HepG2 (cell line): ENCODE measurements at regions not wholly inside any gene's neighbourhood (a gene's known extent, or its start where the extent isn't known, plus 50 kb on each side); places are given as distances from the start of the nearest gene placed in this dataset.

Source experiments
- ATAC-seq: fragments of 200-7000 bp; cut with Tn5 transposase; 3 replicates; pipeline ENCODE4 v1.9.1; 2020; ENCODE audit warnings: mild to moderate bottlenecking, moderate library complexity
- BruUV-seq: library from RNA; stranded (reverse); fragments of 400-500 nt; replicated peaks from 2 replicates; lab custom pipeline; 2021; lab: Mats Ljungman, UMichigan
- CTCF ChIA-PET: fragments of 300-600 bp; formaldehyde crosslinking; extraction: SDS; loops from one replicate; lab custom pipeline; 2021; ENCODE audit warnings: low total read pairs, inconsistent platforms, low intra/inter-chr PET ratio; lab: Yijun Ruan, JAX
- POLR2A ChIA-PET: fragments of 350-600 bp; sonication (Branson Sonifier 250); formaldehyde crosslinking; loops from one replicate; lab custom pipeline; 2020; ENCODE audit warnings: antibody characterized with exemption, inconsistent platforms; lab: Yijun Ruan, JAX
- DNase-seq: peaks from one replicate; pipeline ENCODE4 v3.0.0-alpha.2; 2015; ENCODE audit warnings: low spot score
- FAIRE-seq: peaks from 3 replicates; lab custom pipeline; 2011; peaks lifted over from hg19 to GRCh38; lab: Jason Lieb, UNC
- H2AFZ ChIP-seq: one replicate; pipeline ENCODE4 v1.6.1; 2011; ENCODE audit warnings: low read length, inconsistent platforms
- H3K27ac ChIP-seq: fragments of 300-600 bp; 3 replicates; pipeline ENCODE4 v1.8.0; 2011; ENCODE audit warnings: mixed run types, mild to moderate bottlenecking, mixed read lengths, low read length, inconsistent platforms; ENCODE audit not compliant: insufficient read depth; ENCODE audit errors: extremely low read length
- H3K27me3 ChIP-seq, 2 experiments: fragments of 200-600 bp in 1 of 2; 2 replicates in 1 of 2; 3 replicates in 1 of 2; pipeline versions ENCODE4 v1.6.0 to v1.8.0; 2011; ENCODE audit warnings: low read length in 2 of 2, mild to moderate bottlenecking in 2 of 2, moderate library complexity in 2 of 2, inconsistent platforms in 1 of 2; ENCODE audit not compliant: insufficient read depth in 2 of 2, control insufficient read depth in 1 of 2
- H3K36me3 ChIP-seq, 2 experiments: fragments of 200-600 bp in 1 of 2; replicated peaks in 1 of 2; 2 replicates in 1 of 2; 3 replicates in 1 of 2; pipeline versions ENCODE4 v1.5.1 to v1.8.0; 2011; ENCODE audit warnings: low read length in 2 of 2, inconsistent platforms in 1 of 2; ENCODE audit not compliant: insufficient read depth in 2 of 2, control insufficient read depth in 1 of 2
- H3K4me1 ChIP-seq: 2 replicates; pipeline ENCODE4 v1.5.1; 2012; ENCODE audit warnings: low read length, inconsistent platforms; ENCODE audit not compliant: insufficient read depth
- H3K4me2 ChIP-seq: 2 replicates; pipeline ENCODE4 v1.6.0; 2011; ENCODE audit warnings: low read depth, low read length, inconsistent platforms
- H3K4me3 ChIP-seq, 3 experiments: fragments of 200-600 bp in 1 of 3; sonication (generic), shearing (Covaris generic) in 1 of 3; replicated peaks in 1 of 3; 2 replicates each; pipeline ENCODE4 v1.5.1; 2011 to 2016; ENCODE audit warnings: low read length in 3 of 3, inconsistent platforms in 2 of 3, low read depth in 2 of 3, mild to moderate bottlenecking in 2 of 3, control low read depth in 1 of 3, mixed read lengths in 1 of 3; ENCODE audit not compliant: insufficient read depth in 1 of 3
- H3K79me2 ChIP-seq: one replicate; pipeline ENCODE4 v1.6.1; 2011; ENCODE audit warnings: low read length, inconsistent platforms; ENCODE audit not compliant: insufficient read depth
- H3K9ac ChIP-seq: 2 replicates; pipeline ENCODE4 v1.6.0; 2011; ENCODE audit warnings: mild to moderate bottlenecking, low read depth, low read length, inconsistent platforms; ENCODE audit not compliant: insufficient read depth
- H3K9me3 ChIP-seq: 2 replicates; pipeline ENCODE4 v1.5.1; 2012; ENCODE audit warnings: mild to moderate bottlenecking, low read length
- H4K20me1 ChIP-seq: 2 replicates; pipeline ENCODE4 v1.6.0; 2011; ENCODE audit warnings: inconsistent platforms, mild to moderate bottlenecking, low read length, moderate library complexity; ENCODE audit not compliant: insufficient read depth
- CEBPB ChIP-seq: IDR thresholded peaks from 2 replicates; pipeline ENCODE4 v1.6.1; 2011; ENCODE audit warnings: low read depth, low read length, improper control_type of control experiment, borderline replicate concordance
- HNRNPL ChIP-seq: fragments of 200-400 bp; formaldehyde crosslinking; IDR thresholded peaks from 2 replicates; pipeline ENCODE4 v1.6.1; 2017; ENCODE audit warnings: mild to moderate bottlenecking, low read depth, low read length
- NFATC3 ChIP-seq: sonication (generic); formaldehyde crosslinking; IDR thresholded peaks from 2 replicates; pipeline ENCODE4 v1.5.1; 2020; ENCODE audit warnings: mild to moderate bottlenecking, missing genetic modification reagents
- STAT5B ChIP-seq: sonication (generic); formaldehyde crosslinking; IDR thresholded peaks from 2 replicates; pipeline ENCODE4 v1.4.0; 2020; ENCODE audit warnings: missing genetic modification reagents
- ZNF121 ChIP-seq: sonication (generic); formaldehyde crosslinking; IDR thresholded peaks from 2 replicates; pipeline ENCODE4 v1.5.0; 2020; ENCODE audit warnings: mild to moderate bottlenecking, missing genetic modification reagents
- WGBS: methylation state at CpG from one replicate; pipeline ENCODE4 v1.1.6; 2017; ENCODE audit warnings: low lambda C conversion rate; 5-methylcytosine and 5-hydroxymethylcytosine counted together
- in situ Hi-C: cut with HindIII; loops from 2 replicates; pipeline ENCODE4 v1.10.0; 2017; ENCODE audit warnings: low pct_unique_long_range_greater_than_20kb; ENCODE audit not compliant: extremely low pct_ligation_motif_present
- intact Hi-C: fragments of 100-400 bp; cut with micrococcal nuclease; formaldehyde crosslinking; loops from one replicate; pipeline ENCODE4 v1.10.0; 2022; ENCODE audit not compliant: unreplicated experiment

- ATAC-seq (no peak), FAIRE-seq (no peak), DNase-seq (no peak)
- in situ Hi-C loops (loop anchor here (25.0 kb wide), 1 partner anchor 254 kb away; no protein-coding TSS in a partner anchor), intact Hi-C loops (no loop called here)
- H3K9ac ChIP-seq: no peak overlapping the region
- H3K4me1 ChIP-seq: peaks cover 34% of the 10 kb centered on the region
- H4K20me1 ChIP-seq: no peaks in the 10 kb centered on the region
- POLR2A ChIA-PET: no interaction called here
- no peak overlapping the region for H3K4me3 ChIP-seq
- H3K79me2 ChIP-seq: no peaks in the 10 kb centered on the region
- H2AFZ ChIP-seq: no peak overlapping the region
- H3K9me3 ChIP-seq: no peaks in the 10 kb centered on the region
- 19% methylated on average over 6 of the region's 6 CpGs for WGBS
- H3K36me3 ChIP-seq: no peaks in the 10 kb centered on the region
- no TSS peak for BruUV-seq
- no peak overlapping the region for H3K4me2 ChIP-seq
- H3K27ac ChIP-seq: no peak overlapping the region
- TF ChIP-seq STAT5B (CRISPR knock-in tag) (no peak), CEBPB (peak; percentile 39; the same call in 1 of the 2 replicates), HNRNPL (no peak), ZNF121 (CRISPR knock-in tag) (no peak)
- peaks cover 0 to 8% of the 10 kb centered on the region in 2 experiments; a peak in 2 of 5 replicates for H3K27me3 ChIP-seq
- CTCF ChIA-PET: no interaction called here
Observed at GRCh38 chr1:65691152-65691900, 101.4 kb upstream of the PDE4B start.

- FAIRE-seq: no peak
- POLR2A ChIA-PET: no interaction called here
- 12% methylated on average over 3 of the region's 3 CpGs for WGBS
Observed at GRCh38 chr1:65691972-65692371, 100.7 kb upstream of the PDE4B start.

More at GRCh38 chr1:65691972-65692371, 100.7 kb upstream of the PDE4B start:
- in situ Hi-C loops: loop anchor here (25.0 kb wide), 1 partner anchor 255 kb away; no protein-coding TSS in a partner anchor
- no peaks in the 10 kb centered on the region for H3K79me2 ChIP-seq
- DNase-seq: no peak
- H3K4me1 ChIP-seq: peaks cover 30% of the 10 kb centered on the region
- no peak overlapping the region for H3K4me2 ChIP-seq
- H4K20me1 ChIP-seq: no peaks in the 10 kb centered on the region
- CTCF ChIA-PET: no interaction called here
- H3K36me3 ChIP-seq: no peaks in the 10 kb centered on the region
- no peak overlapping the region for H3K4me3 ChIP-seq
- ATAC-seq: no peak
- H3K9me3 ChIP-seq: no peaks in the 10 kb centered on the region
- intact Hi-C loops: no loop called here
- TF ChIP-seq CEBPB (0 out of 2 replicates have a peak, but pooled peaks have one; percentile 6), NFATC3 (CRISPR knock-in tag) (no peak)
- BruUV-seq: no TSS peak
- H2AFZ ChIP-seq: no peak overlapping the region
- no peak overlapping the region for H3K27ac ChIP-seq
- H3K9ac ChIP-seq: no peak overlapping the region
- H3K27me3 ChIP-seq: peaks cover 0 to 8% of the 10 kb centered on the region in 2 experiments; a peak in 2 of 5 replicates
